ENCODE measurements at regions not wholly inside any gene's neighbourhood (a gene's known extent, or its start where the extent isn't known, plus 50 kb on each side); places are given as distances from the start of the nearest gene placed in this dataset.
"Not testable (repeated sequence)": the region's sequence is repeated elsewhere in the genome, so short reads cannot be mapped to it uniquely, and the experiment has no call there.

DNA sequence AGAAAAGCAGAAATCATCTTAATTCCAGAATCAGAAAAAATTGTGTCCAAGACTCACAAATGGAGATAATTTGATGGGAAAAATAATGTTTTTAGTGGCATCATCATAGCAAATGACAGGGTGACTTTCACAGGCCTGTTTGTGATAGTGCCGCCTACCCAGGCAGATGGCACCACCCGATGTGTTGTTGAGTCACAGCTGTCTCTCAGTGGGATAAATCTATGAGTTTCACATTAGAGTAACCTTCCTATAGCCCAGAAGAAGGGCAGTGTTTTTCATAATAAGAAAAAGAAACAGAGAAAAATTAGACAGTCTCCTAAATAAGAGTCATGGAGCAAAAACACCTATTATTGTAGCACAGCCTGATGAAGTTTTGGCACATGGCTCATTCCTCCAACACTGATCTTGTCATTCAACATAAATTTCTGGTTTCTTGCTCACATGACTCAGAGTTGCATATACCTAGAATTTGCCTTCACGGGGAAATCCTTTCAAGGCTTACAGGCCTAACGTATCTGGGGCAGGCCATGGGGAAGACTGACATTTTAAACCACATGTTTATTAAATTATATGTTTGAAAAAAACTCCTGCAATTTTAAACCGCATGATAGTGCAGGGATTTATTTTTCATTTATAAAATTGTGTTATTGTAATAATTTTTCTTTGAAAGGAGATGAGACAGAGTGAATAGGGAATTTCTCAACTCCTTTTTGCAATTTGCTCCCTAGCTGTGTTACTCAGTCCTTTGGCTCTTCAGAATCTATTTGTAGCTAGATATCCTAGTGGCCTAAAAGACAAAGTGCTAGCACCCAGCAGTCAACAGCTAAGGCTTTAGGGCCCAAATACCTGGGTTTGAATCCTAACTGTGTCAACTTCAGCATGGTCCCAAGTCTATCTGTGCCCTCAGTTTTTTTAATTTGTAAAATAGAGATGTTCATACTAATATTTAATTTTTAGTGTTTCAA lies 393.7 kb downstream of the NDFIP2 start:
- DNase-seq (ENCODE audit: low read depth in 3 of 3) = no peak

GRCh38 chr13:79871594-79871993 lies 390.6 kb downstream of the NDFIP2 start:
- no peak for DNase-seq (ENCODE audit: low read depth in 3 of 3)

- no peak for DNase-seq (ENCODE audit: low read depth in 3 of 3)
Measured at GRCh38 chr13:79870766-79871165, 389.8 kb downstream of the NDFIP2 start.

DNA sequence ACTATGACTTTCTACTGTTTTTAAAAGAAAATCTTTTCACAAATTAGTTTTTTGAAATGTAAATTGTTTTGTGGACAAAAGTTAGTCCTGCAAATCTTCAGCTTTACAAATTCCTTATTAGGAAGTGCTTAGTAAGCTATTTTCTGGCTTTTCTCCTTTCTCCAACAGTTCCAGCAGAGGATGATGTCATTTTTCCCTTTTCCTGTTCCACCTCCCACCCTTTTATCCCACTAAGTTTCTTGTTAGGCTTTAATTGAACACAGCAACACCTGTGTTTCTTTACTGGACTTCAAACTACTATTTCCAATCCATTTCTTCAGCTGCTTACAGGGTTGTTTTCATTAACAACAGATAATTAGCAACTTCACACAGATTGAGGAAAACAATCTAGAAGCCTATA lies 389.2 kb downstream of the NDFIP2 start:
- no peak for DNase-seq (ENCODE audit: low read depth in 3 of 3)

DNA sequence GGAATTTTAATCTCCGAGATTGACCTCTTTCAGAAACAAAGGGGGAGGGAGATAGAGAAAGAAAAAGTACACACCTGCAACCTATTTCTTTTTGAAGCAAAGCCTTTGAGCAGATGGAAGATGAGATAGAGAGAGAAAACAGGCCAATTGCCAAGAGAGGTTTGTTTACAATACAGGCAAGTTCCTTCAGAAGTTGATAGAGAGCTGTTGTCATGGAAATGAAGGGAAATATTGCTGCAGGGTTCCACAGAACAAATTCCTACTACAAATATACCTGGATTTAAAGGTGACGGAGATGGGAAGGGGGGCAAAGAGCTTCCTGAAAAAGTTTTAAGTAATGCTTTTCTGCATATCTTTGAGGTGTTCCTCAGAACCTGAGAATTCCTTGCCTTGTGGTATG lies 388.4 kb downstream of the NDFIP2 start:
- DNase-seq (ENCODE audit: low read depth in 3 of 3) = no peak

GRCh38 chr13:79867254-79867653 lies 386.3 kb downstream of the NDFIP2 start:
- no peak for DNase-seq (ENCODE audit: low read depth in 3 of 3)

- DNase-seq (ENCODE audit: low read depth in 3 of 3) = no peak
Measured at GRCh38 chr13:79866436-79866835, 385.5 kb downstream of the NDFIP2 start.

DNA sequence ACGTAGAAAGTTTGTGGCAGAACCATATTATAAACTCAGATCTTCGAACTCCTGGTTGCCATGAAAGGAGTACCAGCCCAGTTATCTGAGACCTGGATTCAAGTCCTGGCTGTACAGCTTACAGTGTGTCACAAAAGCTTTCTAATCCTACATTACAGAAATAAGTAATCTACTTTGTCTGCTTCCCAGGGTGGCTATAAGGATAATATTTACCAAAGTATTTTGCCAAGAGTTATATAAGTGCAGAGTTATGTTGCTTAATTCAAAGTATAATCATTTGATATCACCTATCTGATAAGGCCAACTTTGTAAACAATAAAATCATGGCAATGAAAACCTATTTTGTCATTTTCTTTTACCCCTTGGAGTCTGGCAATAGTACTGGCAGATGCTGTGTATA lies 381.6 kb downstream of the NDFIP2 start:
- DNase-seq (ENCODE audit: low read depth in 3 of 3) = no peak

GRCh38 chr13:79861731-79862130 lies 380.8 kb downstream of the NDFIP2 start:
- DNase-seq (ENCODE audit: low read depth in 3 of 3) = no peak

- DNase-seq (ENCODE audit: low read depth in 3 of 3) = no peak
Measured at GRCh38 chr13:79860791-79861190, 379.8 kb downstream of the NDFIP2 start.

DNA sequence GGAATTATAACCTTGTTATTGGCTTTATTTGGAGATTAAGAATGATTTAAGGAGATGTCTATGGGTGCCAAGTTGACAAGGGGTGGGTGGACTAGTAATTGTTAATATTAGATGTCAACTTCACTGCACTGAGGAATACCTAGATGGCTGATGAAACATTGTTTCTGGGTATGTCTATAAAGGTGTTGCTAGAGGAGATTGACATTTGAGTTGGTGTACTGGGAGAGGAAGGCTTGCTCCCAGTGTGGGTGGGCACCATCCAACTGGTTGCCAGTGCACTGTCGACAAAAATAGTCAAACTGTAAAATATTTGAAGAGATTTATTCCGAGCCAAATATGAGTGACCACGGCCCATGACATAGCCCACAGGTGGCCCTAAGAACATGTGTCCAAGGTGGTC lies 378.8 kb downstream of the NDFIP2 start:
- no peak for DNase-seq (ENCODE audit: low read depth in 3 of 3)

DNA sequence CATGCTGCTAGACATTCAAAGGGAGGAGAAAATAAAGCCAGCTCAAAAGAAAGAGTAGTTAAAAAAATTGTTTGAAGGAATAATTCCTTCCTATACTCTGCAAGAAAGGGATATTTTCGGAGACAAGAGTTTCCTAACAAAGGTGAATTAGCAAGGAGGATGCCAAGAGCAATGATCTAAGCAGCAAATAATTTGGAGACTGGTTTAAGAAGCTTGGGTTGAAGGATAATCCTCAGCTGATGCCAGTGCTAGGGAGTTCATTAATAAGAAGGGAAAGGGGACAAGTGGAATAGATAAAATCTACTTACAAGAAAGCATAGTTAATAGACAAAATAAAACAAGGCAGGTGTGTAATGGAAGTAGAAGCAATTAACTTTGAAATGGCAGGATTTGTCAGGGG lies 372.3 kb downstream of the NDFIP2 start:
- DNase-seq (ENCODE audit: low read depth in 3 of 3) = no peak

GRCh38 chr13:79851318-79851717 lies 370.4 kb downstream of the NDFIP2 start:
- DNase-seq (ENCODE audit: low read depth in 3 of 3) = no peak

DNA sequence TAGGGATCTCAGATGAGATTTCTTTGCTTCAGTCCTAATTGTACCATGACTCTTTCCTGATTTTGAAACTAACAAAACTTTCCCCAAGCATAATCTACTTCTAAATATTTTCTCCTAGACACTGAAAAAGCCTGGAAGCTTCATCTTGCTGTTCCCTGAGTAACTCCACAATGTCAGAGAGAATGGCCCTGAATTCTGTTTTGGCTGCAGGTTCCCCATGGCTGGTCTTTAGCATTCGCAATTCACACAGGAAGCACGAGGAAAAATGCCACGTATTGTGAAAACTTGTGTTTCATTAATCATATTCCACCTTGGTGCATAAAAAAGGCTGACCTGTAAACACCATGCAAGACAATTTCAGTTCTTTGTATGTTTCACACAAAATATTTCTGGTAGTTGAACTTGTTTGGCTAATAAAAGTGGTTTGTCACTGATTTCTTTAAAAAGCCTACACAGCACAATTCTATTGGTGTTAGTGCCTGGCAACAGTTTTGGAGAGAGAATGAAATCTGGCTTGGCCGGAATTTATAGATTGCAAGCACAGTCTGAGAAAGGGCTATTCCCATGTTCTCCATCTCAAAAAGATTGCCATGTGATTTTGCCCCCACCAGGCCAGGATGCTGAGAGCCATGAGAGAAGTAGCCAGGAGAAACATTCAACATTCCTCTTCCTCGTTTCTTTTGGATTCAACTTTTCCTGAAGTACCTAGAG lies 367.1 kb downstream of the NDFIP2 start:
- no peak for DNase-seq (ENCODE audit: low read depth in 3 of 3)

- no peak for DNase-seq (ENCODE audit: low read depth in 3 of 3)
Measured at GRCh38 chr13:79846386-79846785, 365.4 kb downstream of the NDFIP2 start.

GRCh38 chr13:79837741-79838450 lies 356.9 kb downstream of the NDFIP2 start:
- no peak for DNase-seq (ENCODE audit: low read depth in 3 of 3)

DNA sequence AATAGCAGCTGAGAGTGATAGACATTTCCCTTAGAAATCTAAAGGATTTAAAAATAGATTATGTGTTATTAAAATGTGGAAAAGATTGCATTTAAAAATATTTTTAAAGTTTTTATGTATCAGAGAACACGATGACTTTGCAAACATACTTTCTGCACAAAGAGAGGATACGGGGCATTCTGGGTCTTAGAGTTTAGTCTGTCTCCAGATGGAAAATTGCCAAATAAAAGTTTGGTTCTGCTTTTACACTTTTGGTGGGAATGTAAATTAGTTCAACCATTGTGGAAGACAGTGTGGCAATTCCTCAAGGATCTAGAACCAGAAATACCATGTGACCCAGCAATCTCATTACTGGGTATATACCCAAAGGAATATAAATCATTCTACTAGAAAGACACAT lies 355.2 kb downstream of the NDFIP2 start:
- DNase-seq (ENCODE audit: low read depth in 3 of 3) = not testable (repeated sequence)

DNA sequence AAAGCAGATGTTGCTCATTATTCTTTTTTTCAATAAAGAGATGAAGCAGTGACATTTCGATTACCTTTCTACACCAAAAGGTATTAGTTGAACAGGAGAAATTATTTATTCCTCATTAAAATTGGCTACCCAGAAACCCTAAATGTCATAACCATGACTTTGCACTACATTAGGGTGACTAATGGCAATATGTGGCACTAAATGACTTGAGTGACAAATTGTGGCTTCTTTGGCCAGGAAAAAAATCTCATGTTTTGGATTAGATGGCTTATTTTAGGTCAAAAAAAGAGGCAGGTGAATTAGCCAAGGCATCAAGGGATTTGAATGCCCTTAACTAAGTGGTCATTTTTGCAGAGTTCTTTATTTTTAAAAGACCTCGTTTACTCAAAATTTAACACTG lies 353.9 kb downstream of the NDFIP2 start:
- no peak for DNase-seq (ENCODE audit: low read depth in 3 of 3)

DNA sequence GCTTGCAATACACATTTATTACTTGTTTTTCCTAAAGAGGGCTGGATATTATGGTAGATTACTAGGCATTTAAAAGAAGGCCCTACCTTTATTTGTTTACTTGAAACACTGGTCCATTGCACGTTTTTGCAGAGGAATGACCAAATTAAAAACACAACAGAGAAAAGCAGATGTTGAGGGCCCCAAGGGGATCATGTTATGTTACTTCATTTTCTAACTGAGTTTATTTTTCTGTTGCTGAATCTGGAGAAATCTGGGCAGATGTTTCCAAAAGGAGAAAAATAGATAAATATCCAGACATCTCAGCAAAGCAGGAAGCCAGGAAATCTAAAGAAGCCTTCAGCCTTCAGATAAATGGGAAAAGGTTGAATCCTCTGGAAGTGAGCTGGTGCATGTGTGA lies 353.0 kb downstream of the NDFIP2 start:
- no peak for DNase-seq (ENCODE audit: low read depth in 3 of 3)

- DNase-seq (ENCODE audit: low read depth in 3 of 3) = no peak
Measured at GRCh38 chr13:79831556-79831955, 350.6 kb downstream of the NDFIP2 start.

- DNase-seq (ENCODE audit: low read depth in 3 of 3) = no peak
Measured at GRCh38 chr13:79830945-79831344, 350.0 kb downstream of the NDFIP2 start.

- no peak for DNase-seq (ENCODE audit: low read depth in 3 of 3)
Measured at GRCh38 chr13:79830426-79830825, 349.5 kb downstream of the NDFIP2 start.

Measured in stimulated activated CD4-positive, alpha-beta T cell treated with anti-CD3 and anti-CD28 coated beads, TNF-alpha, amount 100 ng/mL, for 24 hours (primary cell).